Chondrocyte (in vitro differentiated cells): ENCODE measurements at regions not wholly inside any gene's neighbourhood (a gene's known extent, or its start where the extent isn't known, plus 50 kb on each side); places are given as distances from the start of the nearest gene placed in this dataset.
"Not testable (repeated sequence)": the region's sequence is repeated elsewhere in the genome, so short reads cannot be mapped to it uniquely, and the experiment has no call there.

ENCODE experiments used
- DNase-seq: peaks from one replicate; pipeline ENCODE4 v3.0.0; 2021; ENCODE audit warnings: mixed read lengths, low spot score
- H3K27ac Mint-ChIP-seq: one replicate; pipeline ENCODE4 v1.8.0; 2021; ENCODE audit warnings: mild to moderate bottlenecking, moderate library complexity, mixed read lengths; ENCODE audit not compliant: unreplicated experiment
- H3K27me3 Mint-ChIP-seq: 2 replicates; pipeline ENCODE4 v1.8.0; 2021; ENCODE audit warnings: low read depth, mixed read lengths
- H3K36me3 Mint-ChIP-seq: 2 replicates; pipeline ENCODE4 v1.8.0; 2021; ENCODE audit warnings: low read depth, mixed read lengths
- H3K4me1 Mint-ChIP-seq: 2 replicates; pipeline ENCODE4 v1.8.0; 2021; ENCODE audit warnings: low read depth, mild to moderate bottlenecking, mixed read lengths
- H3K4me3 Mint-ChIP-seq: one replicate; pipeline ENCODE4 v1.8.0; 2021; ENCODE audit warnings: mild to moderate bottlenecking, moderate library complexity, mixed read lengths; ENCODE audit not compliant: unreplicated experiment
- H3K9me3 Mint-ChIP-seq: 2 replicates; pipeline ENCODE4 v1.8.0; 2021; ENCODE audit warnings: low read depth, mixed read lengths
- TF ChIP-seq, protein P1 (sequence below): fragments of 200-600 bp; sonication (generic); IDR thresholded peaks from 2 replicates; pipeline ENCODE4 v1.5.0; 2021; ENCODE audit warnings: antibody characterized with exemption, mild to moderate bottlenecking, moderate library complexity

DNA sequence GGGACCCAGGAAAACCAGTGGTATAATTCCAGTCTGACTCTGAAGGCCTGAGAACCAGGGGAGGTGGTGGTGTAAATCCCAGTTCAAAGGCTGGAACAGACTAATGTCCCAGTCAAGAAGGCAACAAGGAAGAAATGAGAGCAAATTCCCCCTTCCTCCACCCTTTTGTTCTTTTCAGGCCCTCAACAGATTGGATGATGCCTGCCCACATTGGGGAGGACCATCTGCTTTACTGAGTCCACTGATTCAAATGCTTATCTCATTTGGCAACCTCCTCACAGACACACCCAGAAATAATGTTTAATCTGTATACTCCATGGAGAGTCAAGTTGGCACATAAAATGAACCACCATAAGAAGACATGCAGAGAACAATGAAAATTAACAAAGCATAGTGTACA lies 61.9 kb upstream of the CRYM start:
- H3K27me3 Mint-ChIP-seq, result no peaks in the 10 kb centered on the region
- peaks cover 9% of the 10 kb centered on the region for H3K36me3 Mint-ChIP-seq
- H3K27ac Mint-ChIP-seq, result no peak overlapping the region

DNA sequence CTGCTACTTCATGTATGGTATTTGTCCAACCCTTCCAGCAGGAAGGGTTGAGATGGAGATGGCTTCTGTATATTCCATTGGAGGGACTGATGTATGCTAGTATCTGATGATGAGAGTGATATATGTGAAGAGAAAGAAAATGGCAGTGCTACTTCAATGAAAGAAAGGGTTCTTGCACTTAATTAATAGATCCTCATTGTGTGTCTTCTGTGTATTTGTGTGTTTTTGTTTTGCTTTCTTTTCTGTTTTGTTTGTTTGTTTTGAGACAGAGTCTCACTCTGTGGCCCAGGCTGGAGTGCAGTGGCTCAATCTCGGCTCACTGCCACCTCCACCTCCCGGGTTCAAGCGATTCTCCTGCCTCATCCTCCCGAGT lies 61.2 kb upstream of the CRYM start:
- Mint-ChIP-seq H3K4me3 (no peak overlapping the region), H3K27ac (no peak overlapping the region), H3K9me3 (peaks cover 12% of the 10 kb centered on the region), H3K36me3 (peaks cover 11% of the 10 kb centered on the region), H3K27me3 (no peaks in the 10 kb centered on the region), H3K4me1 (no peaks in the 10 kb centered on the region)
- no peak for DNase-seq
- TF ChIP-seq, protein P1, sequence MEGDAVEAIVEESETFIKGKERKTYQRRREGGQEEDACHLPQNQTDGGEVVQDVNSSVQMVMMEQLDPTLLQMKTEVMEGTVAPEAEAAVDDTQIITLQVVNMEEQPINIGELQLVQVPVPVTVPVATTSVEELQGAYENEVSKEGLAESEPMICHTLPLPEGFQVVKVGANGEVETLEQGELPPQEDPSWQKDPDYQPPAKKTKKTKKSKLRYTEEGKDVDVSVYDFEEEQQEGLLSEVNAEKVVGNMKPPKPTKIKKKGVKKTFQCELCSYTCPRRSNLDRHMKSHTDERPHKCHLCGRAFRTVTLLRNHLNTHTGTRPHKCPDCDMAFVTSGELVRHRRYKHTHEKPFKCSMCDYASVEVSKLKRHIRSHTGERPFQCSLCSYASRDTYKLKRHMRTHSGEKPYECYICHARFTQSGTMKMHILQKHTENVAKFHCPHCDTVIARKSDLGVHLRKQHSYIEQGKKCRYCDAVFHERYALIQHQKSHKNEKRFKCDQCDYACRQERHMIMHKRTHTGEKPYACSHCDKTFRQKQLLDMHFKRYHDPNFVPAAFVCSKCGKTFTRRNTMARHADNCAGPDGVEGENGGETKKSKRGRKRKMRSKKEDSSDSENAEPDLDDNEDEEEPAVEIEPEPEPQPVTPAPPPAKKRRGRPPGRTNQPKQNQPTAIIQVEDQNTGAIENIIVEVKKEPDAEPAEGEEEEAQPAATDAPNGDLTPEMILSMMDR, result no peak

More for the DNA sequence above, 61.9 kb upstream of the CRYM start:
- Mint-ChIP-seq H3K9me3 (peaks cover 9% of the 10 kb centered on the region), H3K4me1 (no peaks in the 10 kb centered on the region), H3K4me3 (no peak overlapping the region)
- DNase-seq, result no peak
- TF ChIP-seq, protein P1, result no peak

DNA sequence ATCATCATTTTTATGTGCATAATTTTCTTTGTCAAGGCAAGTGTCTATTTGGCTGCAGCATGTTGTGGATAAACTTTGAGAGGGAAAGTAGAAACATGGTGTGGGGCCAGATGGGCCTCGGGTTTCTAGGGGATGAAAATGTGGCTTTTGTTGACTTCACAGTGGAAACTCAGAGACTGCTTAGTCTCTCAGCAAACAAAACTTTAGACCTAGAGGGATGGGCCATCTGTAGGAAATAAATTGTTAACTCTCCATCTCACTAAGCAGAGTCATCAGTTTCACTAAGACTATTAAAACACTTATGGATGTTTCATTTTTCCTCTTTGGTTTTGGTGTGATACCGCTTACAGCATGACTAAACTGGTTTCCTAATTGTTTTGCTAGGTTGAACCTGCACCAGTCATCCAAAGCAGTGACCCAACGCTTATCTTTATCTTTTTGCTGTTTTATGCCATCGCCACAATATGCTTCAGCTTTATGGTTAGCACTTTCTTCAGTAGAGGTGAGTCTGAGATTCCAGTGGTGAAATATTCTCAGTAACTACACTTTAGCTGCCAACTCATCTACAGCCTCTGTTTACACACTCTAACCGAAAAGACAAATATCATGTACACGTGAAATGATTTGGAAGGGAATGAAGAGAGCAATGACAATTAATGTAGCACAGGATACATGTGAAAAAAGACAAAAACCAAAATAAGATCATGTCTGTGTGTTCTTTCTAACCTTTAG lies 60.6 kb upstream of the CRYM start:
- Mint-ChIP-seq H3K36me3 (peaks cover 12% of the 10 kb centered on the region), H3K27ac (no peak overlapping the region), H3K27me3 (no peaks in the 10 kb centered on the region), H3K4me3 (no peak overlapping the region), H3K4me1 (no peaks in the 10 kb centered on the region), H3K9me3 (peaks cover 13% of the 10 kb centered on the region)
- no peak for DNase-seq
- TF ChIP-seq, protein P1, result no peak

GRCh38 chr16:21336231-21336630 lies 58.1 kb upstream of the CRYM start:
- Mint-ChIP-seq H3K9me3 (peaks cover 17% of the 10 kb centered on the region), H3K27ac (no peak overlapping the region), H3K27me3 (peaks cover 4% of the 10 kb centered on the region), H3K4me1 (no peaks in the 10 kb centered on the region), H3K36me3 (peaks cover 17% of the 10 kb centered on the region), H3K4me3 (no peak overlapping the region)
- TF ChIP-seq, protein P1, result no peak
- no peak for DNase-seq

GRCh38 chr16:21334188-21335146 lies 56.4 kb upstream of the CRYM start:
- DNase-seq, H3K4me1 Mint-ChIP-seq: not testable (repeated sequence)

GRCh38 chr16:21333683-21334082 lies 55.6 kb upstream of the CRYM start:
- H3K4me3 Mint-ChIP-seq, DNase-seq, H3K27me3 Mint-ChIP-seq, H3K27ac Mint-ChIP-seq, H3K4me1 Mint-ChIP-seq: not testable (repeated sequence)
- Mint-ChIP-seq H3K9me3 (peaks cover 19% of the 10 kb centered on the region), H3K36me3 (peaks cover 15% of the 10 kb centered on the region)

More at GRCh38 chr16:21334188-21335146, 56.4 kb upstream of the CRYM start:
- Mint-ChIP-seq H3K9me3 (peaks cover 19% of the 10 kb centered on the region), H3K36me3 (peaks cover 15% of the 10 kb centered on the region)
- not testable (repeated sequence) for H3K27me3 Mint-ChIP-seq, H3K4me3 Mint-ChIP-seq, H3K27ac Mint-ChIP-seq
